ENCODE measurements at regions not wholly inside any gene's neighbourhood (a gene's known extent, or its start where the extent isn't known, plus 50 kb on each side); places are given as distances from the start of the nearest gene placed in this dataset.
"Not testable (repeated sequence)": the region's sequence is repeated elsewhere in the genome, so short reads cannot be mapped to it uniquely, and the experiment has no call there.

GRCh38 chr20:52004715-52005114 lies 186.9 kb downstream of the ZFP64 start:
- no peak for DNase-seq (ENCODE audit: low read depth in 6 of 9, low spot score in 9 of 9)
- no peaks in the 10 kb centered on the region for H3K9me3 ChIP-seq (ENCODE audit: control insufficient read depth in 2 of 2, insufficient read depth in 1 of 2, low read length in 1 of 2)
- no peaks in the 10 kb centered on the region for H3K4me1 ChIP-seq (ENCODE audit: control insufficient read depth in 2 of 2, insufficient read depth in 2 of 2, low read length in 2 of 2)
- no peaks in the 10 kb centered on the region for H3K27me3 ChIP-seq (ENCODE audit: control insufficient read depth in 2 of 2, insufficient read depth in 1 of 2, low read length in 1 of 2)
- H3K27ac ChIP-seq (ENCODE audit: low read depth in 1 of 2, low read length in 1 of 2): no peak overlapping the region
- 83% methylated on average over 3 of the region's 3 CpGs for WGBS
- H3K36me3 ChIP-seq (ENCODE audit: control insufficient read depth in 2 of 2, insufficient read depth in 2 of 2, low read length in 1 of 2): no peaks in the 10 kb centered on the region
- no peak overlapping the region for H3K4me3 ChIP-seq (ENCODE audit: low read length in 2 of 2)

- Histone ChIP-seq H3K36me3 (ENCODE audit: control insufficient read depth in 2 of 2, insufficient read depth in 2 of 2, low read length in 1 of 2) (no peaks in the 10 kb centered on the region), H3K27ac (ENCODE audit: low read depth in 1 of 2, low read length in 1 of 2) (no peak overlapping the region), H3K4me3 (ENCODE audit: low read length in 2 of 2) (no peak overlapping the region), H3K4me1 (ENCODE audit: control insufficient read depth in 2 of 2, insufficient read depth in 2 of 2, low read length in 2 of 2) (no peaks in the 10 kb centered on the region), H3K27me3 (ENCODE audit: control insufficient read depth in 2 of 2, insufficient read depth in 1 of 2, low read length in 1 of 2) (no peaks in the 10 kb centered on the region), H3K9me3 (ENCODE audit: control insufficient read depth in 2 of 2, insufficient read depth in 1 of 2, low read length in 1 of 2) (no peaks in the 10 kb centered on the region)
- no peak for DNase-seq (ENCODE audit: low read depth in 6 of 9, low spot score in 9 of 9)
- 95% methylated on average over 5 of the region's 5 CpGs for WGBS
Observed at GRCh38 chr20:52004018-52004417, 187.6 kb downstream of the ZFP64 start.

- no peak overlapping the region for H3K4me3 ChIP-seq (ENCODE audit: low read length in 2 of 2)
- H3K36me3 ChIP-seq (ENCODE audit: control insufficient read depth in 2 of 2, insufficient read depth in 2 of 2, low read length in 1 of 2): no peaks in the 10 kb centered on the region
- DNase-seq (ENCODE audit: low read depth in 6 of 9, low spot score in 9 of 9): no peak
- whole genome bisulfite sequencing: 87% methylated on average over 5 of the region's 5 CpGs
- no peaks in the 10 kb centered on the region for H3K4me1 ChIP-seq (ENCODE audit: control insufficient read depth in 2 of 2, insufficient read depth in 2 of 2, low read length in 2 of 2)
- no peak overlapping the region for H3K27ac ChIP-seq (ENCODE audit: low read depth in 1 of 2, low read length in 1 of 2)
- no peaks in the 10 kb centered on the region for H3K27me3 ChIP-seq (ENCODE audit: control insufficient read depth in 2 of 2, insufficient read depth in 1 of 2, low read length in 1 of 2)
- H3K9me3 ChIP-seq (ENCODE audit: control insufficient read depth in 2 of 2, insufficient read depth in 1 of 2, low read length in 1 of 2): no peaks in the 10 kb centered on the region
Observed at GRCh38 chr20:52003415-52003814, 188.2 kb downstream of the ZFP64 start.

GRCh38 chr20:52001999-52002666 lies 189.4 kb downstream of the ZFP64 start:
- no peaks in the 10 kb centered on the region for H3K27me3 ChIP-seq (ENCODE audit: control insufficient read depth in 2 of 2, insufficient read depth in 1 of 2, low read length in 1 of 2)
- 26% methylated on average over 8 of the region's 8 CpGs for WGBS
- H3K27ac ChIP-seq (ENCODE audit: low read depth in 1 of 2, low read length in 1 of 2): no peak overlapping the region
- no peak for DNase-seq (ENCODE audit: low read depth in 6 of 9, low spot score in 9 of 9)
- no peaks in the 10 kb centered on the region for H3K36me3 ChIP-seq (ENCODE audit: control insufficient read depth in 2 of 2, insufficient read depth in 2 of 2, low read length in 1 of 2)
- no peaks in the 10 kb centered on the region for H3K4me1 ChIP-seq (ENCODE audit: control insufficient read depth in 2 of 2, insufficient read depth in 2 of 2, low read length in 2 of 2)
- no peaks in the 10 kb centered on the region for H3K9me3 ChIP-seq (ENCODE audit: control insufficient read depth in 2 of 2, insufficient read depth in 1 of 2, low read length in 1 of 2)
- no peak overlapping the region for H3K4me3 ChIP-seq (ENCODE audit: low read length in 2 of 2)

- not testable (repeated sequence) for H3K27me3 ChIP-seq (ENCODE audit: control insufficient read depth in 2 of 2, insufficient read depth in 1 of 2, low read length in 1 of 2); DNase-seq (ENCODE audit: low read depth in 6 of 9, low spot score in 9 of 9); H3K4me3 ChIP-seq (ENCODE audit: low read length in 2 of 2); H3K36me3 ChIP-seq (ENCODE audit: control insufficient read depth in 2 of 2, insufficient read depth in 2 of 2, low read length in 1 of 2); H3K9me3 ChIP-seq (ENCODE audit: control insufficient read depth in 2 of 2, insufficient read depth in 1 of 2, low read length in 1 of 2); H3K4me1 ChIP-seq (ENCODE audit: control insufficient read depth in 2 of 2, insufficient read depth in 2 of 2, low read length in 2 of 2); H3K27ac ChIP-seq (ENCODE audit: low read depth in 1 of 2, low read length in 1 of 2)
- WGBS: 95% methylated on average over 4 of the region's 4 CpGs
Observed at GRCh38 chr20:51997281-51997936, 194.2 kb downstream of the ZFP64 start.

- Histone ChIP-seq H3K27ac (ENCODE audit: low read depth in 1 of 2, low read length in 1 of 2) (no peak overlapping the region), H3K4me1 (ENCODE audit: control insufficient read depth in 2 of 2, insufficient read depth in 2 of 2, low read length in 2 of 2) (no peaks in the 10 kb centered on the region), H3K27me3 (ENCODE audit: control insufficient read depth in 2 of 2, insufficient read depth in 1 of 2, low read length in 1 of 2) (no peaks in the 10 kb centered on the region), H3K4me3 (ENCODE audit: low read length in 2 of 2) (no peak overlapping the region), H3K36me3 (ENCODE audit: control insufficient read depth in 2 of 2, insufficient read depth in 2 of 2, low read length in 1 of 2) (no peaks in the 10 kb centered on the region), H3K9me3 (ENCODE audit: control insufficient read depth in 2 of 2, insufficient read depth in 1 of 2, low read length in 1 of 2) (no peaks in the 10 kb centered on the region)
- DNase-seq (ENCODE audit: low read depth in 6 of 9, low spot score in 9 of 9): no peak
- 66% methylated on average over 3 of the region's 3 CpGs for WGBS
Observed at GRCh38 chr20:51995551-51995951, 193.2 kb upstream of the SALL4 start.

GRCh38 chr20:51994751-51995417 lies 192.6 kb upstream of the SALL4 start:
- no peak for DNase-seq (ENCODE audit: low read depth in 6 of 9, low spot score in 9 of 9)
- H3K4me3 ChIP-seq (ENCODE audit: low read length in 2 of 2): no peak overlapping the region
- 95% methylated on average over 10 of the region's 10 CpGs for WGBS

GRCh38 chr20:51987812-51988211 lies 185.5 kb upstream of the SALL4 start:
- H3K36me3 ChIP-seq (ENCODE audit: control insufficient read depth in 2 of 2, insufficient read depth in 2 of 2, low read length in 1 of 2): no peaks in the 10 kb centered on the region
- no peak overlapping the region for H3K4me3 ChIP-seq (ENCODE audit: low read length in 2 of 2)
- H3K27ac ChIP-seq (ENCODE audit: low read depth in 1 of 2, low read length in 1 of 2): no peak overlapping the region
- H3K4me1 ChIP-seq (ENCODE audit: control insufficient read depth in 2 of 2, insufficient read depth in 2 of 2, low read length in 2 of 2): no peaks in the 10 kb centered on the region
- no peak for DNase-seq (ENCODE audit: low read depth in 6 of 9, low spot score in 9 of 9)
- H3K9me3 ChIP-seq (ENCODE audit: control insufficient read depth in 2 of 2, insufficient read depth in 1 of 2, low read length in 1 of 2): no peaks in the 10 kb centered on the region
- H3K27me3 ChIP-seq (ENCODE audit: control insufficient read depth in 2 of 2, insufficient read depth in 1 of 2, low read length in 1 of 2): no peaks in the 10 kb centered on the region

More at GRCh38 chr20:51994751-51995417, 192.6 kb upstream of the SALL4 start:
- Histone ChIP-seq H3K9me3 (ENCODE audit: control insufficient read depth in 2 of 2, insufficient read depth in 1 of 2, low read length in 1 of 2) (no peaks in the 10 kb centered on the region), H3K4me1 (ENCODE audit: control insufficient read depth in 2 of 2, insufficient read depth in 2 of 2, low read length in 2 of 2) (no peaks in the 10 kb centered on the region), H3K27ac (ENCODE audit: low read depth in 1 of 2, low read length in 1 of 2) (no peak overlapping the region), H3K36me3 (ENCODE audit: control insufficient read depth in 2 of 2, insufficient read depth in 2 of 2, low read length in 1 of 2) (no peaks in the 10 kb centered on the region), H3K27me3 (ENCODE audit: control insufficient read depth in 2 of 2, insufficient read depth in 1 of 2, low read length in 1 of 2) (no peaks in the 10 kb centered on the region)

GRCh38 chr20:51985013-51985415 lies 182.7 kb upstream of the SALL4 start:
- Histone ChIP-seq H3K27me3 (ENCODE audit: control insufficient read depth in 2 of 2, insufficient read depth in 1 of 2, low read length in 1 of 2) (no peaks in the 10 kb centered on the region), H3K36me3 (ENCODE audit: control insufficient read depth in 2 of 2, insufficient read depth in 2 of 2, low read length in 1 of 2) (no peaks in the 10 kb centered on the region), H3K4me3 (ENCODE audit: low read length in 2 of 2) (no peak overlapping the region), H3K9me3 (ENCODE audit: control insufficient read depth in 2 of 2, insufficient read depth in 1 of 2, low read length in 1 of 2) (no peaks in the 10 kb centered on the region), H3K4me1 (ENCODE audit: control insufficient read depth in 2 of 2, insufficient read depth in 2 of 2, low read length in 2 of 2) (no peaks in the 10 kb centered on the region), H3K27ac (ENCODE audit: low read depth in 1 of 2, low read length in 1 of 2) (peak overlapping the region in 1 of 2 donors; percentile 26)
- DNase-seq (ENCODE audit: low read depth in 6 of 9, low spot score in 9 of 9): no peak
